K562 (cell line): ENCODE measurements at regions not wholly inside any gene's neighbourhood (a gene's known extent, or its start where the extent isn't known, plus 50 kb on each side); places are given as distances from the start of the nearest gene placed in this dataset.

Experiments
- ATAC-seq: fragments of 200-7000 bp; cut with Tn5 transposase; 3 replicates; pipeline ENCODE4 v1.9.1; 2020; ENCODE audit warnings: moderate library complexity
- BruUV-seq: library from RNA; stranded (reverse); fragments of 400-500 nt; replicated peaks from 2 replicates; lab custom pipeline; 2021; lab: Mats Ljungman, UMichigan
- CTCF ChIA-PET: fragments of 300-600 bp; formaldehyde crosslinking; extraction: SDS; loops from one replicate; lab custom pipeline; 2021; ENCODE audit warnings: low intra/inter-chr PET ratio; lab: Yijun Ruan, JAX
- POLR2A ChIA-PET: fragments of 300-600, 350-650 bp; sonication (Branson Sonifier 250); formaldehyde crosslinking; extraction: SDS; loops from one replicate; lab custom pipeline; 2021; ENCODE audit warnings: antibody characterized with exemption, inconsistent platforms; lab: Yijun Ruan, JAX
- DNase-seq, 4 experiments: peaks; one replicate each; pipeline versions ENCODE4 v3.0.0 to v3.0.0-alpha.2; 2011 to 2018; ENCODE audit warnings: low spot score in 3 of 4, mixed read lengths in 3 of 4; ENCODE audit errors: extremely low read depth in 1 of 4
- FAIRE-seq: peaks from 2 replicates; lab custom pipeline; 2011; peaks lifted over from hg19 to GRCh38; lab: Jason Lieb, UNC
- H2AFZ ChIP-seq: 2 replicates; pipeline ENCODE4 v1.6.0; 2011; ENCODE audit warnings: low read depth, low read length, control low read depth, inconsistent platforms
- H3K27ac ChIP-seq: fragments of 200-600 bp; 3 replicates; pipeline ENCODE4 v1.8.0; 2011; ENCODE audit warnings: low read depth, mild to moderate bottlenecking, control low read depth, inconsistent platforms, low read length, moderate library complexity, mixed read lengths; ENCODE audit errors: extremely low read depth
- H3K27me3 ChIP-seq, 2 experiments: fragments of 300-600 bp in 1 of 2; 2 replicates in 1 of 2; 3 replicates in 1 of 2; pipeline versions ENCODE4 v1.6.0 to v1.8.0; 2011; ENCODE audit warnings: inconsistent platforms in 2 of 2, low read length in 2 of 2, mild to moderate bottlenecking in 1 of 2, mixed read lengths in 1 of 2, moderate library complexity in 1 of 2; ENCODE audit not compliant: control insufficient read depth in 2 of 2, insufficient read depth in 2 of 2
- H3K36me3 ChIP-seq: fragments of 300-600 bp; 3 replicates; pipeline ENCODE4 v1.8.0; 2011; ENCODE audit warnings: mild to moderate bottlenecking, low read length, inconsistent platforms; ENCODE audit not compliant: control insufficient read depth, insufficient read depth
- H3K4me1 ChIP-seq, 2 experiments: fragments of 200-600 bp in 1 of 2; replicated peaks in 1 of 2; 2 replicates in 1 of 2; 3 replicates in 1 of 2; pipeline versions ENCODE4 v1.5.1 to v1.8.0; 2011; ENCODE audit warnings: inconsistent platforms in 2 of 2, low read length in 2 of 2, mild to moderate bottlenecking in 1 of 2, mixed read lengths in 1 of 2, moderate library complexity in 1 of 2; ENCODE audit not compliant: control insufficient read depth in 2 of 2, insufficient read depth in 2 of 2
- H3K4me2 ChIP-seq: 2 replicates; pipeline ENCODE4 v1.6.1; 2011; ENCODE audit warnings: low read length, control low read depth, inconsistent platforms, mixed read lengths; ENCODE audit not compliant: insufficient read depth
- H3K4me3 ChIP-seq: fragments of 200-600 bp; sonication (generic), shearing (Covaris generic); 2 replicates; pipeline ENCODE4 v1.5.1; 2016; ENCODE audit warnings: control low read depth, inconsistent platforms
- H3K79me2 ChIP-seq: fragments of 200-600 bp; 3 replicates; pipeline ENCODE4 v1.8.0; 2011; ENCODE audit warnings: low read length, inconsistent platforms; ENCODE audit not compliant: control insufficient read depth, insufficient read depth
- H3K9ac ChIP-seq, 2 experiments: 2 replicates each; pipeline versions ENCODE4 v1.6.0 to v1.6.1; 2011; ENCODE audit warnings: low read depth in 2 of 2, low read length in 2 of 2, control low read depth in 1 of 2, inconsistent platforms in 1 of 2, mild to moderate bottlenecking in 1 of 2, mixed read lengths in 1 of 2; ENCODE audit not compliant: insufficient read depth in 1 of 2
- H3K9me1 ChIP-seq: one replicate; pipeline ENCODE4 v1.6.0; 2011; ENCODE audit warnings: inconsistent platforms, mild to moderate bottlenecking, low read length, moderate library complexity; ENCODE audit not compliant: control insufficient read depth, insufficient read depth
- H3K9me3 ChIP-seq: replicated peaks from 2 replicates; pipeline ENCODE4 v1.5.1; 2011; ENCODE audit warnings: low read depth, low read length, inconsistent platforms; ENCODE audit not compliant: control insufficient read depth, insufficient read depth
- H4K20me1 ChIP-seq: replicated peaks from 2 replicates; pipeline ENCODE4 v1.6.1; 2011; ENCODE audit warnings: low read length, inconsistent platforms, mixed read lengths; ENCODE audit not compliant: control insufficient read depth, insufficient read depth
- ARNT ChIP-seq, 2 experiments: fragments of 450-650 bp; IDR thresholded peaks; 2 replicates each; pipeline ENCODE4 v1.6.1; 2016; ENCODE audit warnings: mild to moderate bottlenecking in 1 of 2
- CREB3 ChIP-seq: fragments of 450-650 bp; conservative IDR thresholded peaks from 2 replicates; pipeline ENCODE4 v1.6.1; 2016; ENCODE audit warnings: missing genetic modification characterization, low read depth, mild to moderate bottlenecking, missing compliant biosample characterization, moderate library complexity
- DACH1 ChIP-seq: fragments of 450-650 bp; IDR thresholded peaks from 2 replicates; pipeline ENCODE4 v1.6.1; 2018; ENCODE audit not compliant: partially characterized antibody
- DPF2 ChIP-seq: fragments of 450-650 bp; IDR thresholded peaks from 2 replicates; pipeline ENCODE4 v1.6.1; 2016
- EGR1 ChIP-seq: fragments of 450-650 bp; conservative IDR thresholded peaks from 2 replicates; pipeline ENCODE4 v1.6.1; 2017; ENCODE audit warnings: mild to moderate bottlenecking
- GABPA ChIP-seq: fragments of 200-800 bp; sonication (Bioruptor generic); conservative IDR thresholded peaks from 2 replicates; pipeline ENCODE4 v1.6.1; 2016; ENCODE audit warnings: low read depth, missing genetic modification characterization, missing compliant biosample characterization
- GABPB2 ChIP-seq: fragments of 250-450 bp; sonication (Bioruptor Pico); conservative IDR thresholded peaks from 2 replicates; pipeline ENCODE4 v1.5.1; 2021; ENCODE audit warnings: mild to moderate bottlenecking
- JUN ChIP-seq, 2 experiments: sonication (generic) in 1 of 2; formaldehyde crosslinking in 1 of 2; IDR thresholded peaks; 2 replicates each; pipeline versions ENCODE4 v1.6.1 to v1.8.0; 2012 to 2022; ENCODE audit warnings: borderline replicate concordance in 2 of 2, mild to moderate bottlenecking in 2 of 2, improper control_type of control experiment in 1 of 2, low read depth in 1 of 2, low read length in 1 of 2, missing genetic modification reagents in 1 of 2
- PHF20 ChIP-seq: fragments of 450-650 bp; IDR thresholded peaks from 2 replicates; pipeline ENCODE4 v1.6.1; 2018; ENCODE audit not compliant: partially characterized antibody
- RFX7 ChIP-seq: fragments of 250-450 bp; sonication (Bioruptor Pico); IDR thresholded peaks from 2 replicates; pipeline ENCODE4 v1.5.1; 2021; ENCODE audit warnings: mild to moderate bottlenecking
- SPI1 ChIP-seq: IDR thresholded peaks from 2 replicates; pipeline ENCODE4 v1.6.1; 2011; ENCODE audit warnings: low read depth, low read length, control low read depth, borderline replicate concordance
- TSC22D4 ChIP-seq: fragments of 450-650 bp; IDR thresholded peaks from 2 replicates; pipeline ENCODE4 v1.6.1; 2016; ENCODE audit warnings: missing genetic modification characterization, missing biosample characterization, control low read depth
- ZBTB34 ChIP-seq: fragments of 250-450 bp; sonication (Bioruptor Pico); IDR thresholded peaks from 2 replicates; pipeline ENCODE4 v1.8.0; 2021; ENCODE audit warnings: mild to moderate bottlenecking, moderate library complexity
- ZNF146 ChIP-seq: IDR thresholded peaks from one replicate; pipeline ENCODE4 v1.6.1; 2018; ENCODE audit warnings: missing compliant biosample characterization; ENCODE audit not compliant: unreplicated experiment
- WGBS: fragments of 100-300 bp; shearing (Covaris generic); methylation state at CpG from one replicate; pipeline ENCODE4 v1.1.6; 2016; ENCODE audit warnings: low coverage, mixed read lengths; ENCODE audit not compliant: insufficient coverage; ENCODE audit errors: missing lambda C conversion rate; 5-methylcytosine and 5-hydroxymethylcytosine counted together
- in situ Hi-C: fragments of 300-500 bp; cut with MboI; formaldehyde crosslinking; loops from 4 replicates; pipeline ENCODE4 v1.15.0; 2018; ENCODE audit warnings: inconsistent platforms, mixed read lengths
- intact Hi-C: fragments of 100-400 bp; cut with micrococcal nuclease; formaldehyde crosslinking; loops from 2 replicates; pipeline ENCODE4 v1.14.2; 2022

- intact Hi-C loops: no loop called here
Measured at GRCh38 chr2:67918471-67918870, 144.3 kb downstream of the C1D start.

More at GRCh38 chr2:67918471-67918870, 144.3 kb downstream of the C1D start:
- H3K4me1 ChIP-seq: no peaks in the 10 kb centered on the region
- DNase-seq (no peak), ATAC-seq (no peak)
- H3K79me2 ChIP-seq: no peaks in the 10 kb centered on the region
- in situ Hi-C loops: no loop called here
- H3K9me3 ChIP-seq: no peaks in the 10 kb centered on the region
- BruUV-seq: no TSS peak
- H3K36me3 ChIP-seq: no peaks in the 10 kb centered on the region
- no peak overlapping the region for H3K27ac ChIP-seq
- no peaks in the 10 kb centered on the region for H4K20me1 ChIP-seq
- CTCF ChIA-PET: no interaction called here
- H3K9me1 ChIP-seq: no peaks in the 10 kb centered on the region
- H3K9ac ChIP-seq: no peak overlapping the region
- no peak overlapping the region for H2AFZ ChIP-seq
- POLR2A ChIA-PET: interaction anchor here (1.3 kb wide), 1 partner anchor 9 kb away, joined by 6 read pairs; no protein-coding TSS in a partner anchor
- H3K27me3 ChIP-seq: peaks cover 11% of the 10 kb centered on the region in 2 experiments
- no peak overlapping the region for H3K4me2 ChIP-seq
- H3K4me3 ChIP-seq: no peak overlapping the region
- TF ChIP-seq DPF2: no peak
- no peak for TF ChIP-seq PHF20
- TF ChIP-seq ZBTB34: no peak
- TF ChIP-seq ZNF146 (CRISPR knock-in tag): no peak
- TF ChIP-seq RFX7 (CRISPR knock-in tag): no peak
- no peak for TF ChIP-seq ARNT (IDR thresholded peaks at IDR 0.05)
- TF ChIP-seq TSC22D4: no peak
- no peak for TF ChIP-seq CREB3 (tag)
- no peak for TF ChIP-seq SPI1
- no peak for TF ChIP-seq EGR1
- no peak for TF ChIP-seq DACH1
- TF ChIP-seq JUN (IDR thresholded peaks at IDR 0.05; ENCODE audit: borderline replicate concordance, low read depth, low read length): no peak
- TF ChIP-seq JUN (CRISPR knock-in tag; IDR thresholded peaks at IDR 0.05; ENCODE audit: borderline replicate concordance): no peak
- TF ChIP-seq GABPB2 (CRISPR knock-in tag): no peak
- no peak for TF ChIP-seq GABPA (tag)
- TF ChIP-seq, all 486 proteins: peak for 0
- no peak for FAIRE-seq
- 2% methylated on average over 3 of the region's 3 CpGs for WGBS
